HG03565 (cell line): ENCODE measurements at regions not wholly inside any gene's neighbourhood (a gene's known extent, or its start where the extent isn't known, plus 50 kb on each side); places are given as distances from the start of the nearest gene placed in this dataset.

Source experiments
- ATAC-seq: cut with Tn5 transposase; IDR thresholded peaks from one replicate; pipeline ENCODE4 v1.9.1; 2021; ENCODE audit warnings: mild to moderate bottlenecking, moderate library complexity; ENCODE audit not compliant: unreplicated experiment

DNA sequence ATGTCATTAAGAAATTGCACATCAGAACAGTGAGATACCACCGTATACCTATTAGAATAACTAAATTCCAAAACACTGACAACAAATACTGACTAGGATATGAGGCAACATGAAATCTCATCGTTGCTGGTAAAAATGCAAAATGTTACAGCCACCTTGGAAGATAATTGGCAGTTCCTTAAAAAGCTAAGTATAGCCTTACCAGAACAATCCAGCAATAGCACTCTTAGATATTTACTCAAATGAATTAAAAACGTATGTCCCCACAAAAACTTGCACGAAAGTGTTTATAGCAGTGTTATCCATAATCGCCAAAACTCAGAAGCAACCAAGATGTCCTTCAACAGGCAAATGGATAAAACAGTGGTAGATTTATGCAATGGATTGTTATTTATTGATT lies 241.7 kb downstream of the EPHA4 start:
- ATAC-seq = no peak

GRCh38 chr2:221334481-221335218 lies 237.5 kb downstream of the EPHA4 start:
- no peak for ATAC-seq

GRCh38 chr2:221335219-221335752 lies 236.8 kb downstream of the EPHA4 start:
- ATAC-seq = no peak

DNA sequence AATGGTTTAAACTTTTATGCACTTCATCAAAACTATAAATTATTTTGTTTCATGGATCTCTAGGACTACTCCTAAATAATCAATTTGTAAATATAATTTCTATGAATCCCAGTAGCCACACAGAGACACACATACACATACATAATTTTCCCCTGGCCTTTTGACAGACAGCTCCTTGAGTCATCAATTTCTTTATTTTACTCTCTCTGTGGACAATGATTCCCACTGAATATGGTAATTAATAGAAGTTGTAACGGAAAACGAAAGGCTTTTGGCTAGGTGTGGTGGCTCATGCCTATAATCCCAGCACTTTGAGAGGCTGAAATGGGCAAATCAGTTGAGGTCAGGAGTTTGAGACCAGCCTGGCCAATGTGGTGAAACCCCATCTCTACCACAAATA lies 235.1 kb downstream of the EPHA4 start:
- no peak for ATAC-seq

DNA sequence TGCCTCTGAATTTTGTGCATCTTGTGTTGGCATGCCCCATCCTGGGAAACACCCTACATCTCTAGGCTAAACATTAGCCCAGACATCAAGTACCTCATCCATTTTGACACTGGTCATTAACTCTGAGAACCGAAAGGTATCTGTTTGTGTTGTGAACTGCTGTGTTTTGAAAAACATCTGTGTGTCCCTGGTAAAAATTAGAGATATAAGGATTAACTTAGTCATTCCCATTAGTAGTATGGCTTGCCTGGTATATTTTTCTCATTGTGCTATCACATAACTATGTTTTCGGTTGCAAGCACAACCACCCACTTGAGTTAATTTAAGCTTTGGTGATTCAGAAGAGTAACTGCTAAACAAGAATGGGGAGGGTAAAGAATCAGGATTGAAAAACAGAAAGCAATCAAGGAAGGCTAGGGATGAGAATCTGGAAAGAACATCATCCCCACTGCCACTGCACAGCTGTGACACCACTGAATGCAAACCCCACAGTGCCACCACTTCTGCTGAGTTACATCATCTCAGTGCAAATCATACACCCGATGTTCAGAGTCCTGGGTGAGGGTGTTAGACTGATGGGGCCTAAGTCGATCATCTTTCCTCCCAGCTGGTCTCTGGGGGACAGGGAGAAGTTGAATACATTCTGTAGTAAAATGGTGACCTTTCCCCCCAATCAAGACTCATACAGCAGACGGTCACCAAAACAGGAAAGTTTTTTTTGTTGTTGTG lies 234.0 kb downstream of the EPHA4 start:
- no peak for ATAC-seq

DNA sequence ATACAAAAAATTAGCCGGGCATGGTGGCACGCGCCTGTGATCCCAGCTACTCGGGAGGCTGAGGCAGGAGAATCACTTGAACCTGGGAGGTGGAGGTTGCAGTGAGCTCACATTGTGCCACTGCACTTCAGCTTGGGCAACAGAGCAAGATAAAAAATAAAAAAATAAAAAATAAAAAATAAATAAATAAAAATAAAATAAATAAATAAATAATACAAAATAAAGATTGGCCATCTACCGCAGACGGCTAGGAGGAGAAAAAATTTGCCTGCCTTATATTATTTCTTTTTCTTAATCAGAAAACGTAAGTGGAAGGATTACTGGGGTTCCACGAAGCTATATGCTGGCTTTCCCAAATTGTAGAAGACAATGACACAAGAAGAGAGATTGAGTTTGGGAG lies 229.7 kb downstream of the EPHA4 start:
- ATAC-seq = no peak

GRCh38 chr2:221343524-221343923 lies 228.6 kb downstream of the EPHA4 start:
- ATAC-seq = peak; percentile 63

DNA sequence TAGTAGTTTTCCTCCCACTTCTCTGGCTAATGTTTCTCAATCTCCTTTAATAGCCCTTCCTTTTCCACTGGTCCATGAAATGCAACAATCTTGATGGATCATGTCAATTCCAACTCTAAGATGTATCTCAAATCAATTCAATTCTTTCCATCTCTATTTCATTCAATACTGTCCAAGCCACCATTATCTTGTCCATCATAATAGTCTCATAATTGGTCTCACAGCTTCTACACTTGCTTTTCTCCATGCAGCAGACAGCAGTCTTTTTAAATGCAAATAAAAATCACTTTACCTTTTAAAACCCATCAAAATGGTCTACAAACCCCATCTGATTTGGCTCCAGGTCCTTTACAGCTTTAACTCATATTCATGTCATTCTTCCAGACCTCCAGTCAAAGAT lies 226.6 kb downstream of the EPHA4 start:
- no peak for ATAC-seq

DNA sequence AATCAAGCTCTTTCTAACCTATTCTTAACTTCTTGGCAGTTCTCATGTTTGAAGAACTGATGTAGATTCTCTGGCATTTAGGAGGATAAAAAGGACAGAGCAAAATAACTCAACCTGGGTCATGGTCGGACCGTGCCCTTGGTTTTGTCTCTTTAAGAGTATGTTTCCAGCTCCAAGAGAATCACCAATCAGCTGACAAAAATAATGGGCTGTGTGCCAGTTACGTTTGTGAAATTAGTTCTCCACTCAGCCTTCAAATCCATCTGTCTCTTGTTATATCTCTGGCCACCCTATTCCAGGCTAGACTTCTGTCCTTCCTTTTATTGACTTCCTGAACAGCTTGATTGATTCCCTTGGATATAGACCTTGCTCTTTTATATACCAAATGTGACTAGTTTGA lies 225.7 kb downstream of the EPHA4 start:
- no peak for ATAC-seq

- no peak for ATAC-seq
These were observed 224.6 kb downstream of the EPHA4 start for GRCh38 chr2:221347471-221347870.

DNA sequence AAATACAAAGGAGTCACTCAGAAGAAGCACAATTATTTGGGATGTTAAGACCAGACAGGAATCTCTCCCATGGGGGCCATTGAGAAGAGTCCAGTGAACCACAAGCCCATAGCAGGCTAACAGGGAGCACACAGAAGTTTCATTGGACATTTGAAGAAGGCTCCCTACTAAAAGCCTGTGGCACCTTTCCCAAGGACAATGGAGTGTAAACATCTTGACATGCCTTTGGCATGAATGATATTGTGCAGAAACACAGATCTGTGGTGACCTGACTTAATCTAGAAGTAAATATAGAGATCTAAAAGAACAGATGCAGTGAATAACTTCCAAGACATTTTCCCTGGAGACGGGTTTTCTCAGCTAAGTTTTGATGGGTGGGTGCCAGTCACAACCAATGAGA lies 221.5 kb downstream of the EPHA4 start:
- no peak for ATAC-seq

DNA sequence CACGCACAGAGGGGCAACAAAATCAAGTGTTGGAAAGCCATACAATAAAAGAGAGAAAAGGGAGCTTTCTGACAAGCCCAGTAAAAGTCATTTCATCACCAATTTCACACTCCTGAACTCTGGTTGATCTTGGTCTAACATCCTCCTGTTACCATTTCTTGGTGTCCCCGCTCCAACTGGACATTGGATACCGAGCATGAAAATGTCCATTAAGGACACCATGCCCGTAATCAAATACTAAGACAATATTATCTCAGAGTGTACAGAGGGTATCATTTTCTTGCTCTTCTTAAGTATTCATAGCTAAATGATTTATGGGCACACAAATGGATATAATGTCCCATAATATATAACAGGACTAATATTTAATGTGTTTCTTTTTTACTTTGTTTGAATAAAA lies 218.9 kb downstream of the EPHA4 start:
- no peak for ATAC-seq

- no peak for ATAC-seq
These were observed 211.8 kb downstream of the EPHA4 start for GRCh38 chr2:221360312-221360711.

GRCh38 chr2:221360742-221361141 lies 211.4 kb downstream of the EPHA4 start:
- no peak for ATAC-seq

DNA sequence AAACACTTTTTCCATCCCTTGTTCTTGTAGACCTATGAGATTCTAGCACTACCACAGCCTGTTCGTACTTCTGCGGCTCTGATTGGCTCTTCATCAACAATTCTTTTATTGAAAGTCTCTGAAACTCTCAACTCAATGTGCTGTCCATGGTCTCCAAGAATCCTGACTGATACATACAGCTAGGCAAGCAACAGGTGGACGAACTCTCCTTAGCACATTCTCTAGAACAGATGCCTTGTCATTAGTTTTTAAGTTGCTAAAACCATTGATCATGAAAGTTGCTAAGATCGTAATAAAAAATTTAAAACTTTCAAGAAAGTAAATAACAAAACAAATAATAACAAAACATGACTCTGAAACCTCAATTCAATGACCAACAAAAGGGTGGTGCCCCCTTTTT lies 210.5 kb downstream of the EPHA4 start:
- ATAC-seq = no peak

DNA sequence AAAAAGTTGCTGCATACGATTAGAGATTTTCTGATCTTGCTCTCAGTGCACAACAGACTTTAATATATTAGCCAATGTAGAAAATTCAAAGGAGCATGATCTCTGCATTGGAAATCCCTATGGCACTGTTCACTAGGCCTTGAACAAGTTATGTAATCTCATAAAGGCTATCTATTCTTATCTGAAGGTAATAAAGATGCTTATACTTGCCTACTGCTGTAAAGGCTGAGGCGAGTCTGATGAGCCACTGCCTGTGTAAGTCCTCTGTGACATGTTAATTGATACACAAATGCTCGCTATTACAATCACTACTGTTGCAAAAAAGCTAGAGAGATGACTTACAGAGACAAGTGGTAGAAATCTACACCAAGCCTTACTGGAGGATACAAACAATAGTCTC lies 207.4 kb downstream of the EPHA4 start:
- no peak for ATAC-seq
